ENCODE measurements at regions not wholly inside any gene's neighbourhood (a gene's known extent, or its start where the extent isn't known, plus 50 kb on each side); places are given as distances from the start of the nearest gene placed in this dataset.

DNA sequence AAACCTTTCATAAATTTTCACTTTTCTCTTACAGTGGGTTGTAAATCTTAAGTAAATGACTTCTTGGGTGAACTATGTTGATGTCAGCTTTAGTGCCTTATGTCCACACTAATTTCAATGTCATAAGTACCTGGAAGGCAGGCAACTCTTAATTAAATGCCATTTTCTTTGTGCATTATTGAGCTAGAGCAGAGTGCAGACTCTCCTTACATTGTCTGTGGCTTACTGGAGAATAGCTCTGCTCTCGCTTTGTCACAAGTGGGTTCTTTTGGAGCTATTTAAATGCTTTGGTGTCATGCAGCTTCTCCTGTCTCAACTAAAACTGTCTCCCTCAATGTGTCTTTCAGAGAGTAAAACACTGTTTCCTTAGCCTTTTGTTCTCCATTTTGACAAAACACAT lies 411.6 kb downstream of the STIM2 start:
- DNase-seq, result no peak

DNA sequence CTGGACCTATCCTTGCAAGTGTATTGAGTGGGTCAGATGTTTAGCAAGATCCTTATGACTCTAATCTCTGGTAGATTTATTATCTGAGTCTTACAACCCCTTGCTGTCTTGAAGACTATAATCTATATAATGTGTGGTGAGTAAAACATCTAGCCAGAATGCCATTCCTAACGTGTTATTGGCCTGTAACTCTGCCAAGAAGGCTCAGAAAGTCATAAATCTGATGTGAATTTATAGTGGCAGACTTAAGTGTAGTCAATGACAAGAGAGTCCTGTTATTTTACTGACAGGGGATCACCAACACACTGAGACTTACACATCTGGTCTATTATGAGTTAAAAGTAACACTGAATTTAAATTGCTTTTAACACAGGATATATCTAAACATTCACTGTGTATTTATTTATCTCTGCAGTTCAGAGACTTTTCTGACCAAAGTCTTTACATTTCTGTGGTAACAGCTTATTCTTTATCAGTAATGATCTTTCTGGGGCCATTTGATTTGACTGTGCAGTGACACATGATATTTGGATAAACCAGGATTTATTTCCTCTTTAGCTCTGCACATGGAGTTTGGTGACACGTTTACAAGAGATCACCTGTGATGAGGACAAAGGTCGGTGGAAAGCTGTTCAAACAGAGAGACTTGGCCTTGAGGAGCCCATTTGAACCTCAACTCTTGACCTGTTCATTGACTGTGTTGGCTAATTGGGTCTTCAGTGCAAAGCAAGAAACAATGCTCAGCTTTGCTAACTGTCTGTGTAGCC lies 415.8 kb downstream of the STIM2 start:
- no peak for DNase-seq

DNA sequence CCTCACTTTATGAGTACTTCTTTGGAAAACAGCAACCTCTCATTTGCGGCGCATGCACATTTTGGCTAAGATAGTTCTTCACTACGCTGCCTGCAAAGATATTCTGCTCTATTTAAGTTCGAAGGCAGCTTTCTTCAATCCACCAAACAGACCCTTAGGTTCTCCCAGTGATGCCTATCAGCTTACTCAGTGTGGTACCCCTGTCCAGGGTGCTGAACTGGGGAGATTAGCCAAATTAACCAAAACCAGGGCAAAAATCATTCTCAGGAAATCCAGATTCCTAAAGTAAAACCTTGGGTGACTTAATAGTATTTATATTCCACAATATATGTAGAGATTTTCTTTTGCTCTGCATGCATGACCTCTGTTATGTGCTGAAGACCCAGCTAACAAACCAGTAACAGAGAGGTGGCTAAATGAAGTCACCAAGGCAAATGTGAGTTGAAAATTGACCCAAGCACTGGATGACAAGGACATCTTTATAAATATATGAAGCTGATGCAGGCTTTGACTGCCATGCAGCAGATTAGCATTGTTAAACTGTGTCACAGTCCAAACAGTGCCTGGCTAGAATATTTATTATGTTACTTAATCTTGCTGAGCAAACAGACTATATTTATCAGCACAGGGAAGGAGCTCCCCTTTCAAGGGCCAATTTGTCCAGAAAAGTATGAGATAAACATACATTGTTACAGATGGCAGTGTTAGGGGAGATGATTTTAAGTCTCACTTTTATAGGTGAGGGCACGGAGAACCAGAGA lies 418.2 kb downstream of the STIM2 start:
- DNase-seq, result no peak

DNA sequence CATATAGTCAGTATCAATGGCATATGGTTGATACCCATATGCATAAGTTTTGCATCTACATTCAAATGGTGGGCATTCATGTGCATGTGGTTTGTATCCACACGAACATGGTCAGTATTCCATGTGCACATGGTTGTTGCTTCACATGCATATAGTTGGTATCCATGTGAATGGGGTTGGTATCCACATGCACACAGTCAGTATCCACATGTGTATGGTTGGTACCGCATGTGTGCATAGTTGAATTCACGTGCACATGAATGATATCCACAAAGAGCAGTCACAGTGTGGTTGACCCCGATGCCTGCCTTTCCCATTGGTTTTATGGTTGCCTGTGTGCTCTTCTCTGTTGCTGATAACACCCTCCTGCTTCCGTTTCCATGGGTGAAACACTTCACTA lies 427.9 kb downstream of the STIM2 start:
- no peak for DNase-seq

DNA sequence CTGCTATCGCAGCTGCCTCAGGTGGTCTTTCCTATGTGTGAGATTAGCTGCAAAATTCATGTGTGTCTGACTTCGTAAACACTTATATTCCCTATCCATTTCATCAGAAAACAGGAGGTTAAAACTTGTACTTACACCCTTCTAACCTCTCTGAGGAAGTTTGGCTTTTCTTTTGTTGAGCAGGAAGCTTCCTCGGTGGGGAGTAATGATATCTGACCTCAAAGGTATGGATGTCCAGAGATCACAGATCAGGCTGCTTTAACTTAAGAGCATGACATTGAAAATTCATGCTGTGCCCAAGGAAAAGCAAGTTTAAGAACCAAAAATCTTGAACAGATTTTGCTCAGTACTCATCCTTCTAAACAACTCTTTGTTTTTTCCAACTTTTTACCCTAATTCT lies 429.1 kb downstream of the STIM2 start:
- DNase-seq, result no peak

DNA sequence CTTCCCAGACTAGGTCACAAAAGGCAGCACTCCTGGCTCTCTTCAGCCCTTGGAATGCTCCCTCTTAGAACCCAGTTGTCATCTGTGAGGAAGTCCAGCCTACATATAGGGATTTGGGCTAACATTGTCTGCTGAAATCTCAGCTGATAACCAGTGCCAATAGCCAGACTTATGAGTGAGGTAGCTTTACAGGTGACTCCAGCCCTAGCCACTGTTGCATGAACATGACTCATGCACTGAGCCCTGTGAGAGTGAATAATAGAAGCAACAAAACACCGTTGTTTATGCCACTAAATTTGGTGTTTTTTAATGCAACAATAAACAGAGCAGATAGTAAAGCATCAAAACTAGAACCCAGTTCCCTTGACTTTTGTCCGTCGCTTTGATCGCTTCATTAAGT lies 433.2 kb downstream of the STIM2 start:
- no peak for DNase-seq

DNA sequence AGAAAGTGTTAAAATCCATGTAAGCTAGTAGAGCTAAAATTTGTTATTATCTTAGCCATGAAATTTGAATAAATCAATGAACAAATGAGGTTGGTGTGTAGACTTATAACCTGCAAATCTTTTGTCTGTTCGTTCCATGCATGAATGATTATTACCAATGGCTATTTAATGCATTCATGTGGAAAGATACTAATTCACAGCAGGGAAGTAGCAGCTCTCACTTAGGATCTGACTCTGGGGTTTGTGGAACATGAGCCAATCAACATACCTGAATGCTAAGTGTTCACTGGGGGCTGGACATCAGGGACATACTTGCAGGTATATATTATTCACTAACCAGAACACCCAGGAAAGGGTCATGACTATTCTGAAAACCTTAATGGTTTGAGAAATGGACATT lies 444.1 kb downstream of the STIM2 start:
- no peak for DNase-seq

DNA sequence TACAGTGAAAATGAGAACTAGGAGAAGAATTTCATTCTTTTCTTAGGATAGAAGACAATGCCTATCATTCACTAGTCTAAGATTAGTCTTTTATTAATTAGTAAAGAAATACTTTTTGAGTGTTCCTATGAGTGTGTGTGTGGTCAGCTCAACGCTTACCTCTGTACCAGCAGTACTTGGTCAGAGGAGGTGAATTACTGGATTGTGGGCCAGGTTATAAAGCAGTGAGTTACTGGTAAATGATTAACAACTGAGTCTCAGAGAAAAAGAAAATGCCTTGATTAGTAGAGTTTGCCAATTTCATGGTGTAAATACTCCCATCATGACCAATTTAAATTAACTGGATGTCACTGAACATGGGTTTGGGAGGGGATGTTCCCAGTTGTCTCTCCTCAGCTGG lies 444.6 kb downstream of the STIM2 start:
- no peak for DNase-seq

DNA sequence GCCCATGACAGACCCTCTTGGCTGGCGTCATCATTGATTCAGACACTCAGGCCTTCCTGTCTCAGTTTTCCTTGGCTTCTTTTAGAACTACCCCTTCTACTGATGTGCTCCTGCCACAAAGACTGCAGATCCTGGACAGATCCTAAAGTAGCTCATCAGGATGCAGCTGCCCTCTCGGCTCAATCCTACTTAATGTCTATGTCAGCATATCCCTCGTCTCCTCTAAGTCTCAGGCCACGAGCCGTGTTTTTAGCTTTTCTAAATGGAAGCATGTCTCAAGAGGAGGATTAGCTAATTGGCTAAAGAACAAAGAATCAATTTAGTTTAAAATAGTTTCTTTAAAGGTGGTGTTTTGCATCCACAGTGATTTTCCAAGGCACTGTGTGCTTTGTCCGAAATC lies 447.7 kb downstream of the STIM2 start:
- DNase-seq, result no peak

DNA sequence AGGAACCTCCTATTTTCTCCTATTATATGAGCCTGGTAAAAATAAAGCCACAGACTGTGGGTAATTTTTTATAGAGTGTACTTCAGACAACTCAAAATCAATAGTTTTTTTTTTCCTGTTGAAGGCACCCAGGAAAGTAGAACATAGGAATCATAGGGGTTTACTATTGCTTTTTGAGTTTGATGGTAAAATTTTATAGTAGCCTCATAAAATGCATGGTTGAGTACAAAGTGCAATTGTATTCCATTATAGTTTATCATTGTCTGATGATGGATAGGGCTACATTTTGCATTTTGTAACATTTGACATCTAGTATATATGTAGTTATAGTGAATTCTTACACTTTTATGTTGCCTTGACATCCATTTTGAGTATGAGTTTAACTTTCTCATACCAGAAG lies 455.0 kb downstream of the STIM2 start:
- DNase-seq, result no peak

DNA sequence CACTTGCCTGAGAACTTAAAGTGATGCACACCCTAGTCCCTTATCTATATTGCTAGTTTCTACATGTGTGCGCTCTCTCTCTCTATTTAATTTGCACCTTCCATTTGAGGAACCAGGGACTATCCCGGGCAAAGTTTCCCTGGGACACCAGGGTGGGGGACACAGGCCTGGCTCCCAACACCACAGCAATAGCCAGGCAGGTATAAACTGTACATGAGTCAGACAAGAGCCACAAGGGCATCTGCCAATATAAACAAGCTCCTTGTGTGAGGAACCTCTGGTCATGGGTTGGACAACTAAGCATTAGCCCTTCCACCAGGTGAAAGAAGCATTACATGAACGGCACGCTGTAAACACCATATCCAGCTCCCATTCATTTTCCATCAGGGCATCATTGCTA lies 455.5 kb downstream of the STIM2 start:
- no peak for DNase-seq

DNA sequence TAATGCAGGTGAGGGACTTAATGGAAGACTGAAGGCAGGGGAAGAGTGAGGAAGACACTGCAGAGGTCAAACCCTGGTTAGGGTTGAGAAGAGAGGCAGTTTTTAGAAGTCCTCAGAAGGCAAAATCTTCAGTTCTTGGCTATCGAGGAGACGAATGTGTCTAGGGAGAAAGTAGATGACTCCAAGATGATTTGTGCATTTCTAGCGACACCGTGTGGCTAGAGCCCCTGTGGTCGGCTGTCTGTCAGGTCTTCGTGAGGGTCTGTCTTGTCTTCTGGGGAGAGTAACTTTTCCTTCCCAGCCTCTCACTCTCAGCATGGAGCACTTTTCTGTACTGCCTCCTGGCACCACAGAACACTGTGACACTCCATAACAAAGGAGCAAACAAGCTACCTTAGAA lies 458.1 kb downstream of the STIM2 start:
- no peak for DNase-seq

DNA sequence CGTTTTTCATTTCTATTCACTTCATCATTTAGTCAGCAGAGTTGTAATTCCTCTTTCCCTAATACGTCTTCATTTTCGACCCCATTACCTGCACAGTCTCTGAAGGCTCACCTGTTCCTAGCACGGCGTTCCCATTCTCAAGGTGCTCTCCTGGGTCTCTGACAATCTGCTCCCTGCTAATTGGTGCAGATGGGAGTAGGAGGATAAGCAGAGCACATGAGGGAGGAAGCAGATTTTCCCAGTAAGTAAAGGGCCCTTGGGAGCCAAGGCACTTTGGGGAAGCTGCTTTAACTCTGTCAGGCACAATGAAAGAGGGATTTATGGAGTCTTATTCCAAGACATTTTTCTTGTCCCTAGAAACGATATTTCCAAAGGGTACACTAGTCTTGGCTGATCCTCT lies 466.4 kb downstream of the STIM2 start:
- no peak for DNase-seq

DNA sequence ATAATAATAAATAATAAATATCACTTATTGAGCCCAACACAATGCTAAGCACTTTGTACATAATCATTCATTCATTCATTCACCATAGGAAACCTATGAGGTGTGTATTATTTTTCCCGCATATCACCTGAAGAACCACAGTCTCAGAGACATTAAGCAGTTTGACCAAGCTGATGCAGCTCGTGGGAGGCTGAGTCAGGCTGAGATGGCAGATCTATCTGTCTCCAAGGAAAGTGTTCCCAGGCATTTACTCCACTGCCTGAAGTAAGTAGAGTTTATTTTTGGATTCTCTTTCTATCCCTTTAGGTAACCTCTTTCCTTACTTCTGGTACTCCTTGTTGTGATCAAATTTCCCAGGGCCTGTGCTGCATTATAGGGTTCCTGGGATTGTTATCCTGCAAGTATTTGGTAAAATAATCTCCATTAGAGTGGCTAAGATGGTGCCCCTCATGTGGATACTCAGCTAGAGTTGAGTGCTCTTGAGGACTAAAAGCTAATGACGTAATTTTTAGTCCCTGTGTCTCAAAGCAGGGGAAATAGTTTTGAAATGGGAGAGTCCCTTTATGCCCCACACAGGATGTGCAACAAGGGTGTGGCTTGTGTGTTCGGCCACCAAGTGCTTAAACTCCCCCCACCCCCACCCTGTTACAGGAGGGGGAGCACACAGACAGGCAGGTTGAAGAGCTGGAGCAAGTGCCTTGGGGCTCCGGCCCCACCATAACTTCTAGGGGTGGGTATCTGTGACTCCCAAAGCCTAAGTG lies 467.0 kb downstream of the STIM2 start:
- no peak for DNase-seq

DNA sequence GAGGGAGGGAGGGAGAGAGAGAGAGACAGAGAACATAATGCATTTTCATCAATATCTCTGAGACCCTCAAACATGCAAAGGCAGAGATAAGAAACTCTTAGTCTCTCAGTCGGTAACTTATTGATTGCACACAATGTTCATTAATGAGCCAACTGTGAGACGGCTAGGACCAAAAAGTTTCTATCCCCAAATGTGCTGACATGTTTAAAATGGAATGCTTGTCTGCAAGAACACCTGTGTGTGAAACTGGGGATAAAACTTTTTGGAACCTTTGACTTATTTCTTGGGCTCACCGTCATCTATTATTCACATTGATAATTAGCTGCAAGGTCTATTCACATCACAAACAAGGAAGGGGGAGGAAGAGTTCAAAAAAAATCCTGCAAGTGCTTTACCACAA lies 477.9 kb downstream of the STIM2 start:
- DNase-seq, result no peak

DNA sequence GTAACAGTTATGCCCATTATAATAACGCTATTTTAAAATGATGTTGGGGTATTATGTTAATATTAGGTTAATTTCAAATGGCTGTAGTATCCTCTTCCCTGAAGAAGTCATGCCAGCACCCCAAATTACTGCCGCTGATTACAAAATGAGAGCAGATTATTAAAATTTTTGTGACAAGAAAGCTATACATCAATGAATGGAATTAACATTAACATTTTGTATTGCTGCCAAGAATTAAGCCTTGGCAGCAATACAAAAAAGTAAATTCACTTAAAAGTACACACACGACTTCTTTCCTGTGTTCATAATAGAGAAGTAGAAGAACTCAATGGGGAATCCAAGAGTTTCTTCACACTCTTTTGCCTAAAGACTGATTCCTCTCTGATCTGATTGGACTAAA lies 482.8 kb downstream of the STIM2 start:
- DNase-seq, result no peak

DNA sequence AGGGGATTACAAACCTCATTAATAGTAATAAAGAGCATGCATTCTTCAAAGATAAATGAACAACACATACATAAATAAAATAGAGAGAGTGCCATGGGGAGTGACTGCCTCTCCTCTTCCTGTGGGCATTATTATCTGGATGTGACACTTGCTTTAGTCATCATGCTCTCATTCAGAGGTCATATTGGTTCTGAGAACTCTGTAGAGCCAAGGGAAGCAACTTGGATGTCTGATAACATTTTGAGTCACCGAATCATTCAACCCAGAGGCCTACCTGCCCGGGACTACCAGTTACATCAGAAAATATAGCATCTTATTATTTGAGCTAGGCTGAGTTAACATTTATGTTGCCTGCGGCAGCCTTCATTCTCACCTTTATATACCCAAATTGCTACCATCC lies 489.5 kb downstream of the STIM2 start:
- no peak for DNase-seq

DNA sequence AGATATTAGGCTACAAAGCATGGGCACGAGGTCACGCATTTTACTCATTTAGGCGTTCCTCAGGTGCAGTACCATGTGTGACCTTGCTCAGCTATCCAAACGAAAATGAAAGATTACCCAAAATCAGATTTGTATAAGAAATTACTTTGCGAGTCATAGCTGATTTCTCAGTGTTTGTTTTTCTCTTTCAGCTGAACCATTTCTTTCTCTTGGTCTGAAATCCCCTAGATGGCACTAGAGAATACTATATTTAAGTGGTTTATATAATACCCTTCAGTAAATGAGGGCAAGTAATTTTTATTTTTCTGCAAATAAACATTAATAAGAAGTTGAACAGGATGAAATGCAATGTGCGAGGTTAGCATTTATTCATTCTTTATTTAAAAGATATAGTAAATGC lies 496.6 kb downstream of the STIM2 start:
- DNase-seq, result no peak

DNA sequence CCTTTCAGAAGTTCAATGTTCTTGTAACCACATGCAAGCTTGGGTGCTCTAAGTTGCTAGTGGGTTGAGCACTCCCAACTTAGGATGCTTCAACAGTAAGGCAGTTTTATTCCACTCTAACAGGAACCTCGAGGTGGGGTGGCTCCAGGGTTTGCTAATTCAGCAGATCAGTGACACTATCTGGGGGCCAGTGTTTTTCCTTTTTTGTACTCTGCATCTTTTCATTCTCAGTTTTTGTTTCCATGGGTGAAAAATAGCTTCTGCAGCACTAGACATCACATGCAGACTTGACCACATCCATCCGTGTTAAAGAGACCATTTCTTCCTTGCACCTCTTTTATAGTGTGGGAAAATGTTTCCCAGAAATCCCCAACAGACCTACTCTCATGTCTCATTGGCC lies 497.6 kb downstream of the STIM2 start:
- no peak for DNase-seq

DNA sequence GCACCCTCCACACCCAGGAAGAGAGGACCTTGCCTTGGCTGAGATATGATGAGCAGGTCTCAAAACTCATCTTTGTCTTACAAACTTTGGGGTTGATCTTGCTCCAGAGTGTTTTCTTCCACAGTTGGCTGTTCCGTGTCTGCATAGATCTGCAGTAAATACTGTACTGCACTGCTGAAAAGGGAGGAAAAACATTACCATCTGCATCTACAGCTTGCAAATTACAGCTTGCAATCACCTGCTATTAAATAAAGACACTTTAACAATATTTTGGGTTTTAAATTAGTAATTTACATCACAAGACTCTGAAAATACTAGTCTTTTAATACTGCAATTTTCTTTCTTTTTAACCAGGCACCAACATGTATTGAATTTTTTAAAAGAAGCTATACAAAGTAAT lies 499.5 kb downstream of the STIM2 start:
- no peak for DNase-seq

DNA sequence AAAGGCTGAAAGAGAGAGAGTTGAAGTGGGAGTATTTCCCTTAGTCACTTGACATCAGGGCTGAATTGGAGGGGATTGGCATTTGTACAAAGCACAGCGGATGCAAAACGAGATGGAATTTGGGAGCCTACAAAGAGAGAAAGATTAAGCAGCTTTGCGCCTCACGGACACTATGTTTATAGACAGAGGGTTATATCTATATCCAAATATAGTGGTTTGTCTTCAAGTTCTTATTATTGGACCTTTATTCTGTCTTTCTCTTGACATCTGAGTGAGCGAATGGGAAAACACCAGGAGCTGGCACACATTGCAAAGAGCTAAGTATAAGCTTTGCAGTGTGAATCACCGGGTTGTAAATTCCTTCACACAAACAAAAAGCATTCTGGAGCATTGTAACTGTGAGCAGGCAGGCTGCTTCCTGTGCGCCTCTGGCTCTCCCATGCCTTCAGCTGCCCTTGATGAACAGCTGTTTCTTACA lies 500.2 kb downstream of the STIM2 start:
- no peak for DNase-seq

DNA sequence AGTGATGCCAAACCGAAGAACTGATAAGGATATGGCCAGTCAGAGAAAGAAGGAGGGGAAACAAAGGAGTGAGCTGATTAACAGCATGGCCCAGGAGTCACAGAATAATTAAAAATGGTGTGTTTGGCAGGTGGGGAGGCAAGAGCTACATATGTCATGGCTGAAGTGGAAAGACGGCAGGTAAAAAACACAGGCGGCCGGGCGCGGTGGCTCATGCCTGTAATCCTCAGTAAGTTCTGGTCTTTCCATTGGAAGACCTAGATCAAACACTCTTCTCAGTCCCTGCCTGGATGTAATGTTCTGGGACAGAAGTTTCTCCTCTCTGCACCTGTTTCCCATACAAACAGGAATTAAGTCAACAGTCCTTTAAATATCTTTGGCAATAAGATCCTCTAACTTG lies 503.9 kb downstream of the STIM2 start:
- DNase-seq, result no peak

DNA sequence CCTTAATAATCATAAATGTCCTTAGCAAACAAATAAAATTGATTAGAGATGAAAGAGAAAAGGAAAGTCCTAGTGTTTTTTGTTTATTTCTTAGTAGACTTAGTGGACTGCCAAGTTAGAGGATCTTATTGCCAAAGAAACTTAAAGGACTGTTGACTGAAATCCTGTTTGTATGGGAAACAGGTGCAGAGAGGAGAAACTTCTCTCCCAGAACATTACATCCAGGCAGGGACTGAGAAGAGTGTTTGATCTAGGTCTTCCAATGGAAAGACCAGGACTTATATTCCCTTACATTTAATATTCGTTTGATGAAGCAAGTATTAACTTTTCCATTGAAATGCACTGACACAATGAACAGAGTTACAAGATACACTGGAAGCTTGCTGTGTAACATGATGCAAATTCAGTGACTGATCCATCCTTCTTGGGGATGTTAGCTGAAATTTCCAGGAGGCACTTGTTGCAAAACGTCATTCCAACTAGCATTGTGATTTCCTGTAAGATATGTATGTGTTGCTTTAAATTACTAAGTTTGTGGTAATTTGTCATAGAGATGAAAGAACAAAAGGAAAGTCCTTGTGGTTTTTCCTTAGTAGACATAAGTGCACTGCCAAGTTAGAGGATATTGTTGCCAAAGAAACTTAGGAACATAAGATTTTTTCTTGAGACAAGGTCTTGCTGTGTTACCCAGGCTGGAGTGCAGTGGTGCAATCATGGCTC lies 505.6 kb downstream of the STIM2 start:
- DNase-seq, result no peak

Measured in activated T-cell treated with anti-CD3 and anti-CD28 coated beads, Interleukin-2, amount 50 U/mL, for 1 hour (primary cell).